ENCODE measurements at regions not wholly inside any gene's neighbourhood (a gene's known extent, or its start where the extent isn't known, plus 50 kb on each side); places are given as distances from the start of the nearest gene placed in this dataset.

DNA sequence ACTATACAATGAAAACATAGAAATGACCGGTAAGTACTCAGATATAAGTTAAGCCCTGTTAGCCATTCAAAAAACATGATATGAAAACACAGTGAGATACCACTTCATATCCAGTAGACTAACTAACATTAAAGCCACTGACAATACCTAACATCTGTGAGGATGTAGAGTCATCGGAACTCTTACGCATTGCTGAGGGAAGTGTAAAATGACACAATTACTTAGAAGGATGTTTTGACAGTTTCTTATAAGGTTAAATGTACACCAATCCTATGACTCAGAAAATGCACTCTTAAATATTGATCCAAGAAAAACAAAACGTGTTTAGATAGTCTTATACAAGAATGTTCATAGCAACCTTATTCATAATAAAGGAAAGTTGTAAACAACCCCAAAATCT lies 782.9 kb downstream of the BCL11B start:
- POLR2A ChIA-PET = no interaction called here

DNA sequence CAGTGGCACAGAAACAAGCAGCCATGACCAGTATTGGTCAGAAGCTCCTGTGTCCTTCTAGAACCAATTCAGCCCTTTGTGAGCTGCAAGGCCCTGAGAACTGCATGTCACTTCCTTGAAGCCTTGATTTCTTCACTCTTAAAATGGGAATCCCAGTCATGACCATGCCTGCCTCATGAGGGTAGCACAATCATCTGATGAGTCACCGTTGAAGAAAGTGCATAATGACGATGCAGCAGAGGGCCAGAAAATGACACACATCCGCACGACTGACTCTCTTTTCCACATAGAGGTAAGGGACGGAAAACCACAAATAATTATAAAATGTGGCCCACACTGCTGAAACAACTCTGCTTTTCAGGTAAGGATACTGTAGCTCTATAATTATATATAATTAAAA lies 777.4 kb downstream of the BCL11B start:
- DNase-seq (no peak), ATAC-seq (ENCODE audit: low read depth) (no peak)
- POLR2A ChIA-PET = no interaction called here
- Mint-ChIP-seq H3K36me3 (ENCODE audit: low read depth) (no peaks in the 10 kb centered on the region), H3K27me3 (no peaks in the 10 kb centered on the region), H3K4me3 (no peak overlapping the region), H3K27ac (no peak overlapping the region), H3K9me3 (peaks cover 2% of the 10 kb centered on the region), H3K4me1 (no peaks in the 10 kb centered on the region)
- CTCF ChIA-PET = no interaction called here
- TF ChIP-seq, protein P1, sequence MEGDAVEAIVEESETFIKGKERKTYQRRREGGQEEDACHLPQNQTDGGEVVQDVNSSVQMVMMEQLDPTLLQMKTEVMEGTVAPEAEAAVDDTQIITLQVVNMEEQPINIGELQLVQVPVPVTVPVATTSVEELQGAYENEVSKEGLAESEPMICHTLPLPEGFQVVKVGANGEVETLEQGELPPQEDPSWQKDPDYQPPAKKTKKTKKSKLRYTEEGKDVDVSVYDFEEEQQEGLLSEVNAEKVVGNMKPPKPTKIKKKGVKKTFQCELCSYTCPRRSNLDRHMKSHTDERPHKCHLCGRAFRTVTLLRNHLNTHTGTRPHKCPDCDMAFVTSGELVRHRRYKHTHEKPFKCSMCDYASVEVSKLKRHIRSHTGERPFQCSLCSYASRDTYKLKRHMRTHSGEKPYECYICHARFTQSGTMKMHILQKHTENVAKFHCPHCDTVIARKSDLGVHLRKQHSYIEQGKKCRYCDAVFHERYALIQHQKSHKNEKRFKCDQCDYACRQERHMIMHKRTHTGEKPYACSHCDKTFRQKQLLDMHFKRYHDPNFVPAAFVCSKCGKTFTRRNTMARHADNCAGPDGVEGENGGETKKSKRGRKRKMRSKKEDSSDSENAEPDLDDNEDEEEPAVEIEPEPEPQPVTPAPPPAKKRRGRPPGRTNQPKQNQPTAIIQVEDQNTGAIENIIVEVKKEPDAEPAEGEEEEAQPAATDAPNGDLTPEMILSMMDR (IDR thresholded peaks at IDR 0.05) = no peak
- intact Hi-C loops (cut with micrococcal nuclease) = no loop called here

More for the DNA sequence above, 782.9 kb downstream of the BCL11B start:
- no peak for ATAC-seq (ENCODE audit: low read depth)
- TF ChIP-seq, protein P1 (IDR thresholded peaks at IDR 0.05) = no peak
- no peak overlapping the region for H3K4me3 Mint-ChIP-seq
- no peak overlapping the region for H3K27ac Mint-ChIP-seq
- intact Hi-C loops (cut with micrococcal nuclease) = no loop called here
- DNase-seq = no peak
- H3K27me3 Mint-ChIP-seq = no peaks in the 10 kb centered on the region
- no peaks in the 10 kb centered on the region for H3K4me1 Mint-ChIP-seq
- peaks cover 3% of the 10 kb centered on the region for H3K9me3 Mint-ChIP-seq
- H3K36me3 Mint-ChIP-seq (ENCODE audit: low read depth) = no peaks in the 10 kb centered on the region
- CTCF ChIA-PET = no interaction called here

DNA sequence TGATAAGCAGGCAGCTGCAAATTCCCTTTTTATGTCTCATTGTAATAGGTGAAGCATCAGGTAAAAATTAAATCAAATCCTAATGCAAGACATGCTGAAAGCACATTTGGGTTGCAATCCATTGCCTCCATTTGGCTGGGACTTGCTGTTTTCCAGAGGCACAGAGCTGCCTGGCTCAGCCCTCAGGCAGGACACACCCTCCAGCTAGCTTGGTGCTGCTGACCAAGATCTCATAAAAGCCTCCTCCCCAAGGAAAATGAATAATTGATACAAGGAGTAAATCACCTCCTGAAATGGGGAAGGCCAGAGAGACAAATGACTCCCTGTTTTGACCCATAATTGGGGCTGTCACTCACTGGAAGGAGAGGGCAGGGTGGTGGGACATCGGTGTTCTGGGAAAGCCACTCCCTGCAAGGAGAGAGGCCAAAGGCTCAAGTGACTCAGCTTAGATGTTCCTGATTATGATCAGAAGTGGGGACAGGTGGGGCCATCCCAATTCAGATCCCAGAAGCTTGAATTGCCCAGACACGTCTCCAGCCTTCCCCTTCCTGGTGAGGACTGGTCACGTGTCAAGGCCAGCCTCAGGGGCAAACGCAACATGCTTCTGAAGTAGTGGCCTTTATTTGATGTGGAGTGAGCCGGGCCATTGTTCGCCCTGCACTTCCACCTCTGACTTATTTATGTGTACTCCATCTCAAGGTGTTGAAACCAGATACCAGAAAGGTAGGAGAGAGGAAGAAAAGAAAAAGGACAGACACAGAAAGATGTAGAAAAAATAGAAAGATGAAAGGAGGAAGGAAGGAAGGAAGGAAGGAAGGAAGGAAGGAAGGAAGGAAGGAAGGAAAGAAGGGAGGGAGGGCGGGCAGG lies 773.7 kb downstream of the BCL11B start:
- no peaks in the 10 kb centered on the region for H3K36me3 Mint-ChIP-seq (ENCODE audit: low read depth)
- no peaks in the 10 kb centered on the region for H3K27me3 Mint-ChIP-seq
- TF ChIP-seq, protein P1 (IDR thresholded peaks at IDR 0.05) = no peak
- intact Hi-C loops (cut with micrococcal nuclease) = no loop called here
- H3K4me1 Mint-ChIP-seq = no peaks in the 10 kb centered on the region
- H3K27ac Mint-ChIP-seq = no peak overlapping the region
- H3K9me3 Mint-ChIP-seq = peaks cover 16% of the 10 kb centered on the region
- ATAC-seq (ENCODE audit: low read depth) (no peak), DNase-seq (no peak)
- ChIA-PET CTCF (no interaction called here), POLR2A (no interaction called here)
- H3K4me3 Mint-ChIP-seq = no peak overlapping the region

DNA sequence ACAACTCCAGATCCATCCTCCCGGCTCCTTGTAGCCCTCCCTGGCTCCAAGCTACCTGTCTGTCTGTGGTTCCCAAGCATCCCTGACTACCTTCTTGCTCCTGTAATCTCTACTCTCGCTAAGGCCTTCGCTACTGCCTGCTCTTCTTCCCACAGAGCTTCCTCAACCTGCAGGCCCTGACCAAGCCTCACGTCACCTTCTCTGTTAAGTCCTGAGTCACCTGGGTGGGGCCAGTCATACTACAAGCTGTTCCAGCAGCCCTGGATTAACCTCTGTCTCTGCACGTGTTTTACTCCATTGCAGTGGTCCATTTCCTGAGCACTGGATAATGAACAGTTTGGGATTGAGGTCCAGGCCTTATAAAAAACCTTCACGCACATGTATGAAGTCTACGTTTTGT lies 770.7 kb downstream of the BCL11B start:
- Mint-ChIP-seq H3K9me3 (peaks cover 22% of the 10 kb centered on the region), H3K36me3 (ENCODE audit: low read depth) (no peaks in the 10 kb centered on the region), H3K4me1 (no peaks in the 10 kb centered on the region), H3K4me3 (no peak overlapping the region), H3K27me3 (no peaks in the 10 kb centered on the region), H3K27ac (no peak overlapping the region)
- no peak for DNase-seq
- ChIA-PET CTCF (no interaction called here), POLR2A (no interaction called here)
- intact Hi-C loops (cut with micrococcal nuclease) = no loop called here
- TF ChIP-seq, protein P1 (IDR thresholded peaks at IDR 0.05) = no peak
- no peak for ATAC-seq (ENCODE audit: low read depth)

DNA sequence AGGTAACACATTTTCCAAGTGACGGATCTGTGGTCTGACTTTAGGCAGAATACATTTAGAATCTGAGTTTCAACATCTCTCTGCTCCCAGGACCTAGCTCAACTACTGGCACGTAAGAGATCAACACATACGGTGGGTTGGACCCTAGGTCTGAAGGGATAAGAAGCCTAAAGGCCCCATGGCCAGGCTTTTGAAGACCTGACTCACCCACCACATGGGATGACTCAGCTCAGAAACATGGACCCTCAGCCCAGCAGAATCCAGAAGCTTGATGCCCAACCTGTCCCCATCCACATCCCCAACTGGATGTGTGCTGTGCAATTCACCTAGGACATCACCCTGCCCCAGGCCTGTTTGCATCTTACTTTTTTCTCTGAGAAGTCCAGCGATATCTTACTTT lies 770.2 kb downstream of the BCL11B start:
- Mint-ChIP-seq H3K4me1 (no peaks in the 10 kb centered on the region), H3K9me3 (peaks cover 19% of the 10 kb centered on the region), H3K4me3 (no peak overlapping the region), H3K27me3 (no peaks in the 10 kb centered on the region), H3K27ac (no peak overlapping the region), H3K36me3 (ENCODE audit: low read depth) (no peaks in the 10 kb centered on the region)
- ATAC-seq (ENCODE audit: low read depth) (no peak), DNase-seq (no peak)
- TF ChIP-seq, protein P1 (IDR thresholded peaks at IDR 0.05) = no peak
- intact Hi-C loops (cut with micrococcal nuclease) = no loop called here
- ChIA-PET CTCF (no interaction called here), POLR2A (no interaction called here)

All from activated B cell treated with CpG ODN at 0.5 μM for 24 hours (primary cell).